CD4-positive, alpha-beta T cell treated with Interleukin-15 for 1 hour (primary cell): ENCODE measurements at regions not wholly inside any gene's neighbourhood (a gene's known extent, or its start where the extent isn't known, plus 50 kb on each side); places are given as distances from the start of the nearest gene placed in this dataset.

Experiments used
- DNase-seq: peaks from one replicate; pipeline ENCODE4 v3.0.0-alpha.2; 2020

DNA sequence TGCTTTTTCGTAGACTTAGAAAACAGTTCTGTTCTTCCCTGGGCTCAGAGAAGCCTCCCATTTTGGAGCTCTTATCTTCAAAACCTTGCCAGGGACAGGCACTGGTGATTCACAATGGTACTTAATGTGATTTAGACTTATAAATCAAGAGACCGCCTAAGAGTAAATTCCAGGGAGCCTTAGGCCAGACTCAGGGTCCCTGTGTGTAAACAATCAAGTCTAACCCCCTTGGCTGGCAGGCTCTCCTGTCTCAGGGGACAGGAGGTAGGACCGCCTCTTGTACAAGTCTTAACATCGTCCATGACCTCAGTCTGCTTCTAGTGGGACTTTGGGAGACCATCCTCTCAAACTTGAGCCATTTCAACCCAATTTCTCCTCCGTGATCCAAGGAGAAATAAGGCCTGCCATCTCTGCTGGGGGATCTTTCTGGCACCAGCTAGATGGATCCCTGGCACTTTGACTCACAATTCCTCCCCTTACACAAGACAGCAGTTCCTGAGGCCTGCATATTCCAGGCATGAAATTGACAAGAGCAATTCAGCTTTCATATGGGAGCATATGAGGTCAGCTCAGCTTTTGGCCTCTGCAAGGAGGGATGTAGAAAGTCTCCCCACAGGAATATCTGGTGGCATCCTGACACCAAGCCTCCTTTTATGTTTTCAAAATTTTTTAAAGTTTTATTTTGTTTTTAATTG lies 487.0 kb downstream of the TNS1 start:
- no peak for DNase-seq

DNA sequence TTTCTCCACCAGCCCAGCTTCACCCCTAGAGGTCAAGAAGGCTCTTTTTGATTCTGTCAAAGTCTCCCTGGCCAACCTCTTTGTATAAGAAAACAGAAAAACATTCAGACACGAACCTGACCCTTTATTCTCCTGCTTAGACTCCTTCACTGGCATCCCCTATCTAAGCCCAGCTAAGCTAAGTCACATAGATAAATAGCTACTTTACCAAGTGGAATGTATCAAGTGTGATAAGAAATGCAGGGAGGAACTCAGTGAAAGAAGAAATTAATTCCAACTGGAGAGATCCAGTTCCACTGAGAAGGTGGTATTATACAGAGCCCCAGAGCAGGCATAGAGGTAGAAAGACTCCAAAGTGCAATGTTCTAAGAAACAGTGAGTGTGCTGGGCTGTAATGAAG lies 489.5 kb downstream of the TNS1 start:
- DNase-seq, result no peak

DNA sequence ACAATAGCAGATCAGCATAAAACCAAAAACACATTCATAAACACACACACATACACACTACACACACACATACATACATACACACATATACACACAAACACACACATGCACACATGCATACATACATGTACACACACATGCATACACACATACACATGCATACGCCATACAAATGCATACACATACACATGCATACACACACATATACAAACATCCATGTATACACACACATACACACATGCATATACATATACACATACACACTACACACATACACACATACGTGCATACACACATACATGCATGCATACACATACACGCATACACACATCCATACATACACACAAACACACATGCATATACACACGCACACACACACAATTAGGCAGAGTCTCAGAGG lies 490.1 kb downstream of the TNS1 start:
- no peak for DNase-seq

DNA sequence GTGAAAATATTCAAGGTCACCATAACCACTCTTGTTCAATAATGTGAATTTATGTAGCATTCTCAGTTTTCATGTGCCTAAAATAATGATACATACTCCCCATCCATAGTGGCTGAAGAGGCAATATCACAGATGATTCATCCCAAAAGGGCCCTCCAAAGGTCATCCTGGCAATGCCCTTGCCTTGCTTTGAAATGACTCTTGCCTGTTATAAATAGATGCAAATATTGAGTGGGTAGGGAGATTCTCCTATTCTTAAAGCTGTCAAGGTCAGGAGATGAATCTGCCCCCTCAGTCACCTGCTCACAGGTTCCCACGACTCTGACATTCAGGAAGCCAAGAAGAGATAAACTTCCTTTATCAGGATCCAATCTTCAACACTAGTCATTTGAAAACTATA lies 490.5 kb downstream of the TNS1 start:
- no peak for DNase-seq

DNA sequence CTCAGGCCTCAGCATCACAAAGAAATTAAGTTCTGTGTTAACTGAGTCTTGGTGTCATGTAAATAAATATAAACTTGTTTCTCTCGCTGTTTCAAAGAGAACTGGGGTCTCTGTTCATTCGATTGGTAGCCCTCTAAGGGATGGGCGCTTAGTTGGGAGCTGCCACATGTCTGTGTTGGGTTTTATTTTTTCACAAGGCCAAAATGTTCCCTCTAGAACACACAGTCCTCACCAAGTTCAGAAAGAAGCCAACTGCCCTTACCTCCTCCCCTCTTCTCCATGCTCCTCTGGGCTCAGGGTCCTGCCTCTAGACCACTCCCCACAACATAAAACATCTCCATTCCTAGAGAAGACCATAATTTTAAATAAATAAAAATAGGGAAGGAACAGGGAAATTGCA lies 490.9 kb downstream of the TNS1 start:
- no peak for DNase-seq

DNA sequence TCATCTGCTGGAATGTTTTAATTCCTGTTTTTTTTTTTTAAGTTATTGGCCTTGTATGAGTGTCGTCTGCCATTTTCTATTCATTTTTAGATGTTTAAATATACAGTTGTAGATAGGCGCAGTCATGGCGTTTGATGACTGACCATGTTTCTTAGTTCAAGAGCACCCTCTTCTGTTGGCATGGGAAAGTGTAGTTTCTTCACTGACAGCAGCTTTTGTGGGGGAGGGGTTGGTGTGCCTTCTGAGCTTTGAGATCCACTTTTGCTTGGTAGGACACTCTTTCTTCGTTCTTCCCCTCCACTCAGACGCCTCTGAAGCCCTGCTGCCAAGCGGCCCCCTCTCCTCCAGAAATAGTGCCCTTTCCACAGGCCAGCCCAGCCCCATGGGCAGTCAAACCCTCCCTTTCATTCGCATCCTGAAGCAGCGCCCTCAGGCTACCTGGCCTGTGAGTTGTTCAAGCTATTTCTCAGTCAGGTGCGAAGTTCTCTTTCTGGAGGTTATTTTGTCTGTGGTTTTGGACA lies 492.0 kb downstream of the TNS1 start:
- DNase-seq, result peak; percentile 45

DNA sequence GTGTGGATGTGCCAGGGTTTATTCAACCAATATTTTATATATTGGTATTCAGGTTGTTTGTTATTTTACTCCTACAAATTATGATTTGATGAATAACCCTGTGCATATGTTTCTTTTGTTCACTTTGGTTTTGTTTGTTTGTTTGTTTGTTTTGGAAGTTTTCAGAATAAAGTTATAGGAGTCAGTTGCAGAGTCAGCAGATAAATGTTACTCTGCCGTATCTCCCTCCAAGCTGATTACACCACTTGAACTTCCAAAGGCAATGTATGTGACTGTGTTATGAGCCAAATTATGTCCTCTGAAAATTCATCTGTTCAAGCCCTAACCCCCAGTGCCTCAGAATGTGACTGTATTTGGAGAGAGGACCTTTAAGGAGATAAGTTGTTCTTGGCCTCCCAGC lies 497.5 kb downstream of the TNS1 start:
- no peak for DNase-seq

DNA sequence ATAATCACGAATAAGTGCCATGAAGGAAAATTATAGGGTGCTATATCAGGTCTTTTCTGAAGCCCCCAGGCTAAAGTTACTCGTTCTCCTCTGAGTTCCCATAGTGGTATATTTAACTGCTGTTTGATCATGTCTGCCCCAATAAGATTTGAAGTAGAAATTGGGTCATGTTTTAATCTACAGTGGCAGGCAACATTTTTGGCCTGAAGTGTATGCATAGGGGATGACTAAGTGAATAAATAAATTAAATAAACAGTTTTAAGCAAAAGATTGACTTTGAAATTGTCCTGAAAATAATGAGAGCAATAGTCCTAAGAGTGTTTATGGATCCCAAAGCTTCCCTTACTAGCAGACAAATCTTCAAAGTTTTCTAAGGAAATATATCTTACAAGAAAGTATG lies 500.9 kb downstream of the TNS1 start:
- DNase-seq, result no peak

DNA sequence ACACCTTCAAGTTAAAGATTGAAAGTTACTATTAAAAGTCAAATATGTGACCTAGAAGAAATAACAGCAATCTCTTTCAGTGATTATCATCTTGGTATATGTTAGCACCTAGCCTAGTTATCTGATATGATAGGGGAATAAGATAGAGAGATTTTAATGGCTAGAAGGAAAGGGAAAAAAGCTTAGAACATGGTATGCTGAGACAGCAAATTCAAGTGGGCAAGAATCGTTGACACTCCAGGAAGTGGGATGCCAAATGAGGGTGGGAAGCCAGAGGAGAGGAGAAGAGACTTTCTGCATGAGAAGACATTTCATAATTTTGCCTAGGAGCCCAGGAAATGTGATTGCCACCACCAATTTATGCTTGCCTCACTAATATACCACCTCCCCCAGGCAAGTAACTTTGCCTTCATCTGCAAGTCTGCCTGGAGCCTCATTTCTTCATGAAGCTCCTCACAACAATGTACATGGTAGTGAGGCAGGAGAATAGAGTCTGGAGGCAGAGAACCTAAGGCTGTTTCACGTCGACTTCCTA lies 504.9 kb downstream of the TNS1 start:
- no peak for DNase-seq

DNA sequence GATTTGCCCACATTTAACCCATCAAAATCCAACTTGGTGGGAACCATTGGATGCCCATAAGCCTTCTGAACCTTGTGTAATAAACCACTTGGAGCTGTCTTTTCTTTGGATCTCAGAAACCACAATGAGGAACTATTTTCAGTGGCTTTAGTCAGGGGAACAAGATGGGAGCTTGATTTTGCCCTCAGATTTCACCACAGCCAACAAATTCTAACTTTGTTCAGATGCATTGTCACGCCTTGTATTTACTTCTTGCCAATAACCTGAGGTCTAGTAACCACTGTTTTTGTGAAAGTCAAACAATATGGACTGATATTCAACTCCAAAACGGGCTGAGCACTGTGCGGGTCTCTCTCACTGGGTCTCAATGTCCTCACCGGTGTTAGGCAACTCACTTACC lies 508.2 kb downstream of the TNS1 start:
- DNase-seq, result no peak

DNA sequence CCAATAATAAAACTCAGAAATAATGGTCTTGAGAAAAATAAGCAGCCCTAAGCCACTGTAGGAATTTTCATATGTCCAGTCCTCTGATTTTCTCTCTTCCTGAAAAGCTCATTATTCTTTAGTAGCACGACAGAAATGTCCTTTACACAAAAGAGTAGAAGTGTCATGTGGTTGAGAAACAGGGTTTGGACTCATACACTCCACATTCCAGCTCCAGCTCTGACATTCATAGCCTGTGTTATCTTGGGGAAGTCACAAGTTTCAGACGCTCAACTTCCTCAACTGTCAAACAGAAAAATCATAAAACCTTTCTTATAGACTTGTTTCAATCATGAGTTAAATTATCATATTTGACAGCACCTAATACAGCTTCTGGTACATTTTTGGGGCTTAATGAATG lies 511.5 kb downstream of the TNS1 start:
- no peak for DNase-seq

DNA sequence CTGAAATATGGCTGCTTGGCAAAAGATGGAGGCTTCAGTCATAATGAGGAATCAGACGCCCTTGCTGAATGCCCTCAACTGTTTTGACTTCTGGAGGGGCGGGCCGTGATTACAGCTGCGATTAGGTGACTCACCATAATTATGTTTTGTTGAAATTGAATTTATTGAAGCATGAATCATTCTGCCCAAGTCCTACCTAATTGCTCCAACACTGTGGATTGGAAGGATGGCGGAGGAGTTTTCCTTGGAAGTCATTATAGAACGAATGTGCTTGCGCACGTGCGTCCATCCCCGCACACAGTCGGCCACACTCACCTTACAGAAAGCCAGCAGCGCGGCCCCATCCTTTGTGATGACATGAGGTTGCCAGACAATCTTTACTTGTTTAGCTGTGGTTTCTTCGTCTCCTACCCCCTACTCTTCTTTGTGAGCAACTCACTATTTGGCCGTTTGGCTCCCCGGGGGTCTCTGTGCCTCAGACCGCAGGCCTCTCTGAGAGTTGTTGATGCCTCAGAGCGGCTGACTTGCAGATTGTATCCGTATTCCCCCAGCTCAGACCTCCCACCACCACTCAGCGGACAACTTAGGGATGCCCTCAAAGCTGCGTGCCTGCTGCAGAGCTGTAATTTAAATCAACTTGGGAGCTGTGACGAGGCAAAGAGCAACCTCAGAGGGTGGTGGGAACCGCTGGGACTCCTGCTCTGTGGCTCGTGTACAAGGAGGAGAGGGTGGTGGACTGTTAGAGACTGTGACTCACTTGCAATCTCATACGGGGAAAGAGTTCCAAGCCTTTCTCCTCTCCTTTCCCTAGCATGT lies 513.4 kb downstream of the TNS1 start:
- DNase-seq, result no peak

DNA sequence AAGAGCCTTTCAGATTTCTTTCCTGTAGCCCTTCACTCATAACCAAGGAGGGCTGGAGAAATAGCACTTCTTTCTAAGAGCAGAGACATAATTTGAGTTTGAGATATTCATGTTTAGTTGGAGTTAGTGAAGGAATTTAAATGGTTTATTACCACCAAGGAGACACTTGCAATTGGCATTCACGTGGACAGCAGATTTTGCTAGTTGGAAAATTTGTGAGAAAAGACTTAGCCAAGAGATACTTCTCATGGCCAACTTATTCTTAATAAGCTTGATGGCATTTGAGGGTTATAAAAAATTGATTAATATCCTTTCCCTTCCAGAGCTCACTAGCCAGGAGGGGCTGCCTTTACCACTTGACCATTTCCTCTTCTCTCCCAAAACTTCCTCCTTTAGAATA lies 518.7 kb downstream of the TNS1 start:
- DNase-seq, result no peak

DNA sequence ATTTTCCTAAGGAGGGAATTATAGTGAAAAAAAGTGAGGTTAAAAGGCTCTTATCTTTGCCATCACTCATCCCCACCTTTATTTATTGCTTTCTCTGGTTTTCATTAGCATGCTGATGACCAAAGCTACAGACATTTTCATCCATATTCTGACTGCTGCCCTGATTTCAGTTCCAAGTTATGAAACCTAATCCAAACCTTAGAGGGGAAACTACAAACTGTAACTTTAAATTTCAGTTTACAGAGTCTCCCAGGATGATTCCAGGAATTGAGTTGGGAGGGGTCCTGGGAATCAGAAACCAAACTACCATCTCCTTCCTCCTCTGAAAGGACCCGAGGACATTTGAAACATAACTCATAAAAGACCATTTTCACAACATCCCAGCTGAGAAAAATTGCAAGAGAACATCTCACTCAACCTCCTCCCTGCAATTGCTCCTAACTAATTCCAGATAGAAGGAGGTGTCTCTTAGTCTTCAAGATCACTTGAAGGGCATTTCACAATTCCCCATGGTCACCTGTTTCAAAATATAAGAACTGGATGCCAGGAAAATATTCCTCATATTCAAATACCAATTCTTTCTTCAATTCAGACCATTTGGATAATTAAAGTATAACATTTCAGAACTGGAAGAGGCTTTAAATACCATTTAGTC lies 520.6 kb downstream of the TNS1 start:
- no peak for DNase-seq

DNA sequence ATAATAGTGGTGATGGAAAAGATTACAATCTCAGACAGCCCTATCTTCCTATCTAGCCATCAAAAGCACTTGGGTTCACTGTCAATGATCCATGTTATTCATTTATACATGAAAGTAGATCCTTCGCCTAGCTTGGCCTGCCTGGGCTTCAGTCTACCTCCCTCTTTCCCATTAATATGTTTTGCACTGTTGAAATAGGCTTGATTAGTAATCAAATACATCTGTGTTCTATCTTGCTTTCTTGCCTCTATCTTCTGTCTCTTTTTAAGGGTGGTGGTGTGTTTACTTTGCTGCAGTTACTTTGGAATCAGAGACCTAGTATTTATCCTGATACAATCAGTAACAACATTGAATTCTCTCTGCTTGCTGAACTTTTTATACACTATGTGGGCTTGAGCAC lies 521.2 kb downstream of the TNS1 start:
- DNase-seq, result no peak

DNA sequence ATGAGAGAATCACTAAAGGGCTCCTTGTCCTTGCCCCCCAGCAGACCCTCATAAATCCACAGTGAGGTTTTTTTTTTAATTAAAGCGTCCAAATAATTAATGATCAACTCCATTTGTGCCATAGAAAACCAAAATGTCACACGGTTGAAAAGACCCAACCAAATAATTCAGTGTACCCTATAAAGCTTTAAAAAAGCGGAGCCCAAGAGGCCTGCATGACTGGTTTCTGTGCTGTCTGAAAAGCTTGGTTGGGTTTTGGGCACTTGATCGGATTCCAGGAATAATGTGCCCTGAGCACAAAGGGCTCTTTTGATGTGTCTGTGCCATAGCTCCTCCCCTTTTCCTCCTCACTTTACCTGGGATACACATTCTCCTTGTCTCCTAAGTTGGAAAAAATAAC lies 523.2 kb downstream of the TNS1 start:
- DNase-seq, result no peak

DNA sequence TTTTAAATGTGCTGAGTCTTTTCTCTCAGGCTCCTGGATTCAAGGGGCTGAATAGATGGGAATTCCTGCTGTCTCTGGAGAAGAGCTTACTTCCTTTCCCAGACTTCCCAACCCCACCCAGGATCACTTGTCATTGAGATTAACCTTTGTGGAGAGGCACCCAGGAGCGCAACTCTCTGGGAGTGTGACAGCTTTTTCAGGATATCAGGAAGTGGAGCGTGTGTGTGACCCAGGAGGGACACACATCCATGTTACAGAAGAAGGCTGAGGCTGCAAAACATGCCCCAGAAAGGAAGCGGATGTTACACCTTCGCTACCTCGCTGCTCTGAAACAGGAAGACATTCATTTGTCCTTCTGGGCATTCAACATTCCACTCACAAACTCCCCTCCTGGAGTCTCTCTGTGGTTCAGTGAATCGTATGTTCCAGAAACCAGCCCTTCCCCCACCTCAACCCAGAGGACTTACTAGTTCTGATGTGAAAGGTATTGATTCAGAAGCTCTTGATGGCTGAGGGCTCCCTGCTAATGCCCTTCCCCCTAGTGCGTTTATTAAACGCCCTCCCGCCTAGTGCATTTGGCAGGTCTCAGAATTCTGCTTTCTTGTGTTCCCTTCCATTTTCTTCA lies 523.9 kb downstream of the TNS1 start:
- DNase-seq, result no peak

DNA sequence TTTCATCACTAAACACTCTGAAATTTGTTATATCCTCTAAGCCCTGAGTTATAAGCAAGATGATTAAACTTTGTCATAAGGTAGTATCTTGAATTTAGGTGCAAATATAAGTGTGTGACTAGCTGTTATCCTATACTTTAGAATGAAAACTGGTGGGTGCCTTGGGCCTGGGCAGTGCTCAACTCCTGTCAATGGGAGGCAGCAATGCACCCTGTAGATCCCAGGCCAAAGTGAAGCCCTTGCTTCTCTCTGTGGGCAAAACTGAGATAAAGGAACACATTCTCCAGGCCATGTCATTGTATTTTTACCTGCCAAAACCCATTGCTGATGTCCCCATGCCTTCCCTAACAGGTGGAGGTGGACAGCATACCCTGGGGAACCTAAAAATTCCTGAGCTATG lies 525.2 kb downstream of the TNS1 start:
- no peak for DNase-seq

DNA sequence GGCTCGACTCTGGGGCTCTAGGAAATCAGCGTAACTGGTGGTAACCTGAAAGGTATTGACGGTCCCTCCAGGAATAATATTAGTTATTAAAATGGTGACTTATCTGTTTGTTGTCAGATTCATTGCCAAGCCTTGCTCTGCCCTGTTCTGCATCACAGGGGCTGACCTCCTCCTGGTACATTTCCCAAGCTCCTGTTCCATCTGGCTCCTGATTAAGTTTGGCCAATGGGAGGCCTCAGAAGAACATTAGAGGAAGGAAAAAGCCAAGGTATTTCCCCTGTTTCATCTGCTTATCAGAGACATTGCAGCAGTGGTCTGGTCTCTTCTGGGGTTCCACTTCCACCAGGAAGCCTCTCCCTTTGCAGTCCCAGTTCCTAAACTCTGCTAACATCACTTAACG lies 527.0 kb downstream of the TNS1 start:
- DNase-seq, result no peak

DNA sequence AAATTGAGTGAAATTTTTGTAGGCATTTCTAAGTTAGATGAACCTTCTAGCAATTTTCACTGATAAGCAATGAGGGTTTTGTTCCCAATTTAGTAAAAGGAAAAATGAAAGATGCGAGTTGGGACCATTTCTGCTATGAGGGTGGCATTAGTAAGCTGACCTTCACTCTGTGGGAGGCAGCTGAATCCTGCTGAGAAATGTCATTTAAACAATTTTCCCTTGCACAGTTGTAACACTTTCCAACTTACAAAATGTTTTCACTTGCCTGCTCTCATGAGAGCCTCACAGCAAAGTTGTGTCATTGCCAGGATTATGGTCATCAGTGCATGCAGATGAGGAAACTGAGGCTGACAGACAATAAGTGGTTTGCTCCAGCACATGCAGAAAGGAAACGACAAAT lies 527.7 kb downstream of the TNS1 start:
- no peak for DNase-seq

DNA sequence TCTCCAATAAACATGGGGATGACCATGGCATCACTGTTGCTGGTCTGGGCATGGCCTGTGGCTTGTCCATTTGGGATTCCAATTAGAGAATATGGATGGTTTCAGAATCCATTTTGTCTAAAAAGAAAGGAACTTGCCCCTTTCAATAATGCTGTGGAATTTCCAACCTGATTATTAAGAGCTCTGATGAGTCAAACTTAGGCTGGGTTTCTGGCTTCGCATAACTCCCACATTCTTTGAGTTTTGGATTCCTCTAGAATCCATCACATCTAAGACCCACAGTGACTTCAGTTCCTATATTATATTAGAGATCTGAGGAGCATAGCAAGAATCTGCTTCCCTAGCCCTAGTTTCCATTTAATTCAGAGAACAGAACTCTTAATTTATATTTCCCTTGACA lies 531.5 kb downstream of the TNS1 start:
- no peak for DNase-seq

DNA sequence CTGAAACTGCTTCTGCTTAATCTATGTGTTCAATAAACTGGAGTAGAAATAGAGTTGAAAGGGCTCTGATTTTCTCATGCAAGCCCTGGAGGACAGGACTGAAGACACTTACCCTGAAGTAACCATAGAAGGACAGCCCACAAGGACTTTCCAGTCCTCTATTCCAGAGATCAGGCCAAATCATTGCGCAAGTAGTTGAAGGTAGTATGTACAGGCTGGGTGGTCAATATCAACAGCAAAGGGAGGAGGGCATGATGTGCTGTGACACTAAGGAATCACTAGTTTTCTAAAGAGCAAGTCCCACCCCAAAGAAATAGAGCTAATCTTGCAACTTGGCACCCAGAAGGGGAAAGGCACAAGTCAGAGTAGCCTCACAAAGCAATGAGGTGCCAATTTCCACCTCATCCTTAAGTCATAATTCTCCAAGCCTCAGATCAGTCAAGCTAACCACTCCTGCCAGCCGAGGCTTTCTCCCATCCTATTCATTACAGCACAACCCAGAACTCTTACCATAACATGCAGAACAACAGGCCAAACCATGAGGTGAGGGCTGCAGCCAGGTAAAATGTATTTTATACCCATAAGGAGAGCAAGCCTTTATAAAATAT lies 533.5 kb downstream of the TNS1 start:
- no peak for DNase-seq
